HG02588 (cell line): ENCODE measurements at regions not wholly inside any gene's neighbourhood (a gene's known extent, or its start where the extent isn't known, plus 50 kb on each side); places are given as distances from the start of the nearest gene placed in this dataset.

Source experiments
- ATAC-seq: cut with Tn5 transposase; IDR thresholded peaks from one replicate; pipeline ENCODE4 v1.9.1; 2021; ENCODE audit warnings: mild to moderate bottlenecking, moderate library complexity; ENCODE audit not compliant: unreplicated experiment

GRCh38 chr18:24560511-24560981, 100.1 kb downstream of the HRH4 start:
- no peak for ATAC-seq

GRCh38 chr18:24561369-24561965, 101.0 kb downstream of the HRH4 start:
- ATAC-seq: no peak

GRCh38 chr18:24567199-24567598, 106.8 kb downstream of the HRH4 start:
- ATAC-seq: no peak

- ATAC-seq: no peak
Observed at GRCh38 chr18:24570716-24571115, 110.3 kb downstream of the HRH4 start.

- ATAC-seq: no peak
Observed at GRCh38 chr18:24582771-24583170, 122.3 kb downstream of the HRH4 start.

GRCh38 chr18:24584205-24584604, 123.8 kb downstream of the HRH4 start:
- no peak for ATAC-seq

- no peak for ATAC-seq
Observed at GRCh38 chr18:24584813-24585212, 124.4 kb downstream of the HRH4 start.

- ATAC-seq: no peak
Observed at GRCh38 chr18:24585996-24586566, 125.6 kb downstream of the HRH4 start.

- no peak for ATAC-seq
Observed at GRCh38 chr18:24586662-24587360, 126.4 kb downstream of the HRH4 start.

GRCh38 chr18:24588440-24588839, 128.0 kb downstream of the HRH4 start:
- no peak for ATAC-seq

GRCh38 chr18:24590946-24591345, 130.5 kb downstream of the HRH4 start:
- ATAC-seq: no peak

GRCh38 chr18:24593401-24593800, 133.0 kb downstream of the HRH4 start:
- no peak for ATAC-seq

GRCh38 chr18:24593886-24594285, 133.4 kb downstream of the HRH4 start:
- no peak for ATAC-seq

- no peak for ATAC-seq
Observed at GRCh38 chr18:24595561-24596031, 135.2 kb downstream of the HRH4 start.

GRCh38 chr18:24600076-24600654, 139.7 kb downstream of the HRH4 start:
- no peak for ATAC-seq

GRCh38 chr18:24601585-24601984, 141.1 kb downstream of the HRH4 start:
- no peak for ATAC-seq

- ATAC-seq: no peak
Observed at GRCh38 chr18:24602201-24602600, 141.8 kb downstream of the HRH4 start.

- ATAC-seq: no peak
Observed at GRCh38 chr18:24603151-24603550, 142.7 kb downstream of the HRH4 start.

- ATAC-seq: no peak
Observed at GRCh38 chr18:24605444-24605843, 145.0 kb downstream of the HRH4 start.

GRCh38 chr18:24609254-24609653, 148.8 kb downstream of the HRH4 start:
- no peak for ATAC-seq

GRCh38 chr18:24611075-24611474, 150.6 kb downstream of the HRH4 start:
- no peak for ATAC-seq
